ENCODE measurements at regions not wholly inside any gene's neighbourhood (a gene's known extent, or its start where the extent isn't known, plus 50 kb on each side); places are given as distances from the start of the nearest gene placed in this dataset.
A peak's percentile ranks its signal among the peaks of the same experiment; 100 is the strongest.
"Not testable (repeated sequence)": the region's sequence is repeated elsewhere in the genome, so short reads cannot be mapped to it uniquely, and the experiment has no call there.

DNA sequence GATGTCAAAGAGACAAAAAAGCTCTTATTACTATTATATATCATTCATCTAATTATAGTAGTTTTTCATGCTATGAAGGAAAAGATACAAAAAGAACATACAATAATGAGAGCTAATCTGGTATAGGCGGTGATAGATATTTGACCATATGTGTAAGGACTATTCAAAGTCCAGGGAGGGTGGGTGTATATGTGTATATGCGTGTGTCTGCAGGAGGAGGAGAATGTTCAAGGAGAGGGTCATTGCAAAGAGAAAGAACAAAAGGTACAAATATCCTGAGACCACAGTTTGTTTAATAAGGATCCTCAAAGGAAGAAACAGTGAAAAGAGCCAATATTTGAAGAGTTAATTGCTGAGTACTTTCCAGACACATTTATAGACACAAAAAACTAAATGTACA lies 1288.6 kb upstream of the CITED2 start:
- no peak for DNase-seq (ENCODE audit: low read depth in 4 of 4, low spot score in 3 of 4)

DNA sequence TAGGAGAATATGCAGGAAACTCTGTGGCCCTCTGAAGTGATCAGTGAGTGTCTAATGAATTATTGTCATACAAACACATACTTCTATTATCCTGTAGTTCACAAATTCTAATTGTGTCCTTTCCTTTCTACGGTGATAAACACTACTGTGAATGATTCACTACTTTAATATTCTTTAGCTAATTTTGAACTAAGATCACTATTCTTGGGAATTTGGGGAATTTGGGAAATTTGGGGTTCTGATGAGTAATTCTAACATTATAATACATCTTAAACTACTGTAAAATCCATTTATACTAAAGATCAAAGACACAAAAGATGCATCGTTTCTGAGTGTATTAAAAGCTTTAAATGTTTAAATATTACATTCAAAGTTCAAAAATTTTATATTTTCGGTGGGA lies 1287.2 kb upstream of the CITED2 start:
- no peak for DNase-seq (ENCODE audit: low read depth in 4 of 4, low spot score in 3 of 4)

- no peak for DNase-seq (ENCODE audit: low read depth in 4 of 4, low spot score in 3 of 4)
Measured at GRCh38 chr6:140660295-140660694, 1285.8 kb upstream of the CITED2 start.

DNA sequence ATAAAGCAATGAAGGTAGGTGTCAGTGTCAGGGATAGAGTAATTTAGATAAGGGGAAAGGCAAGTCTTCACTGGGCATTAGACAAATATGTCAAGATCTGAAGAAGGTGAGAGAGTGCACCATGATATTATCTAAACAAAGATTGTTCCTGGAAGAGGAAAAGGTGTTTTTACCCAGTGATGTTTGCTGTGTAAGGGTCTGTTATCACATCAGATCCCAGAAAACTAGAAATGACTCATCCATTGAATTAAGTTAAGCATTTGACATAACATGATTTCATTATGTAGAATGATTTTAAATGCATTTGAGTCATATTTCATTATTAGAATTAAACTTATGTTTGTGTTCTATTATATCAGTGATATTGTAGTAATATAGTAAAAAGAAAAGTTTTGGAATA lies 1279.5 kb upstream of the CITED2 start:
- DNase-seq (ENCODE audit: low read depth in 4 of 4, low spot score in 3 of 4): no peak

- DNase-seq (ENCODE audit: low read depth in 4 of 4, low spot score in 3 of 4): no peak
Measured at GRCh38 chr6:140653506-140653905, 1279.1 kb upstream of the CITED2 start.

DNA sequence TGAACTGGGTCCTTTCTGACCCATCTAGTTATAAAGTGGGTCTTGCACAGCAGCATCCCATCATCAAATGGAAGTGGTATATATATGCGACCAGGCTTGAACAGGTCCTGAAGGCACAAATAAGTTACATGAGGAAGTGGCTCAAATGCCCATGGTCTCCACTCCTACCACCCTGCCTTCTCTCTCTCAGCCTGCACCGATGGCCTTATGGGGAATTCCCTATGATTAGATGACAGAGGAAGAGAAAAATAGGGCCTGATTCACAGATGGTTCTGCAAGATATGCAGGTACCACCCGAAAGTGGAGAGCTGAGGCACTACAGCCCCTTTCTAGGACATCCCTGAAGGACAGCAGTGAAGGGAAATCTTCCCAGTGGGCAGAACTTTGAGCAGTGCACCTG lies 1275.1 kb upstream of the CITED2 start:
- DNase-seq (ENCODE audit: low read depth in 4 of 4, low spot score in 3 of 4): not testable (repeated sequence)

DNA sequence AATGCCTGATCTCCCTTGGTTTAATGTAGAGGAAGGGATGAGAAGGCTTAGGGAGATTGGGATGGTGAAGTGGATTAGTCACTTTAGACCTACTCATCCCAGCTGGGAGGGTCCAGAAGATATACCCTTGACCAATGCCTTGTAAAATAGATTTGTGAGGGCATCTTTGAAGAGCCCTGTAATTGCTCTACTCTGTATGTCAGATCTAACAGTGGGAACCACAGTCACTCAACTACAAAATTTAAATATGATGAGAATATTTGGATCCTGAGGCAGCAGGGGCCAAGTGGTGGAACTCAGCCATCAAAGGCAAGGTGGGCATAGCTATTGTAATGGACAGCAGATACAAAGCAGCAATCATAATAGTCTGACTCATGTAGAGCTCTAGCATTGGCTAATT lies 1272.9 kb upstream of the CITED2 start:
- not testable (repeated sequence) for DNase-seq (ENCODE audit: low read depth in 4 of 4, low spot score in 3 of 4)

- DNase-seq (ENCODE audit: low read depth in 4 of 4, low spot score in 3 of 4): no peak
Measured at GRCh38 chr6:140644017-140644416, 1269.6 kb upstream of the CITED2 start.

- no peak for DNase-seq (ENCODE audit: low read depth in 4 of 4, low spot score in 3 of 4)
Measured at GRCh38 chr6:140641412-140641811, 1267.0 kb upstream of the CITED2 start.

- no peak for DNase-seq (ENCODE audit: low read depth in 4 of 4, low spot score in 3 of 4)
Measured at GRCh38 chr6:140636908-140637402, 1262.5 kb upstream of the CITED2 start.

DNA sequence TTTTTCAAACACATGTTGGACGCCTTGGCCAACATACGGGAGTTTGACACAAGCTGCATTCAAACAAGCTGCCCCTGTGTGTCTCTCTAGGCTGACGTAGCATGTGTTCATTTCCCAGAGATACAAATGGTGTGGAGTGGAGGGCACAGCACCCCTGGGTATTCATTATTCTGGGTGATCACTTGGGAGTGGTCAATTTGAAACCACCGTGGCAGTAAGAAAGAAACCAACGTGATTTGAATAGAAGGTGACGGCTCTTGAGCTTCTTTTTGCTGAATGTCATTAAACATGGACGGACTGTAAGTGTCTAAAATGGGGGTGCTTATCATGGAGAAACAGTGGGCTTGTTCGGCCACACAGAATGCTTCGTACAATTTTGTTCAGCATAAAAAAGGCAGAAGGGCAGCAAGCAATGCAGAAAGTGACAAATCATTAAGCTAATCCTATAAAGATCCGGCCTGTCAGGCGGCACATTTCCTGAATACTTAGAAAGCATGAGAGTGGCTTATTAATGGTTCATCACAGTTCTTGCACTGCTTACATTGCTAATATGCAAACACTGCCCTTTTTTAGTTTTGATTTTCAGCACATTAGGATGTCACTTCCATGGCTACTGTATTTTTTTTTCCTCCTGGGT lies 1261.9 kb upstream of the CITED2 start:
- peak in 1 of 4 donors; percentile 19 for DNase-seq (ENCODE audit: low read depth in 4 of 4, low spot score in 3 of 4)

DNA sequence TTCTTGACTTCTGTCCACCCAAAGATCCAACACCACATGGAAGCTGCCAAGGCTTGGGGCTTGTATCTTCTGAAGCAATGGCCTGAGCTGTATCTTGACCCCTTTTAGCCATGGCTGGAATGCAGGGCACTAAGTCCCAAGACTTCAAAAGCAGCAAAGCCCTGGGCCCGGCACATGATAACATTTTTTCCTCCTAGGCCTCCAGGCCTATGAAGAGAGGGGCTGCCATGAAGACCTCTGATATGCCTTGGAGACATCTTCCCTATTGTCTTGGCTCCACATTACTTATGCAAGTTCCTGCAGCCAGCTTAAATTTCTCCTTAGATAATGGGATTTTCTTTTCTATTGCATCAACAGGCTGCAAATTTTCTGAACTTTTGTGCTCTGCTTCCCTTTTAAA lies 1252.6 kb upstream of the CITED2 start:
- no peak for DNase-seq (ENCODE audit: low read depth in 4 of 4, low spot score in 3 of 4)

DNA sequence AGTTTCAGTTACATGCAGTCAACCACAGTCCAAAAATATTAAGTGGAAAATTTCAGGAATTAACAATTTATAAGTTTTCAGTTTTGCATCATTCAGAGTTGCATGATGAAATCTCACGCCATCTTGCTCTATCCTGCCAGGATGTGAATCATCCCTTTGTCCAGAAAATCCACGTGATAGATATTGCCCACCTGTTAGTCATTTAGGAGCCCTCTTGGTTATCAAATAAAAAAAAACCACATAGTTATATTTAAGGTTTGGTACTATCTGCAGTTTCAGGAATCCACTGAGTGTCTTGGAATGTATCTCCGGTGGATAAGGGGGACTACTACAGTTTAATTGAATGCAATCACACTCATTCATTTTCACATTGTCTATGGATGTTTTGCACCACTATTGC lies 1249.0 kb upstream of the CITED2 start:
- no peak for DNase-seq (ENCODE audit: low read depth in 4 of 4, low spot score in 3 of 4)

GRCh38 chr6:140620496-140620895 lies 1246.0 kb upstream of the CITED2 start:
- no peak for DNase-seq (ENCODE audit: low read depth in 4 of 4, low spot score in 3 of 4)

GRCh38 chr6:140609956-140610355 lies 1235.5 kb upstream of the CITED2 start:
- DNase-seq (ENCODE audit: low read depth in 4 of 4, low spot score in 3 of 4): no peak

DNA sequence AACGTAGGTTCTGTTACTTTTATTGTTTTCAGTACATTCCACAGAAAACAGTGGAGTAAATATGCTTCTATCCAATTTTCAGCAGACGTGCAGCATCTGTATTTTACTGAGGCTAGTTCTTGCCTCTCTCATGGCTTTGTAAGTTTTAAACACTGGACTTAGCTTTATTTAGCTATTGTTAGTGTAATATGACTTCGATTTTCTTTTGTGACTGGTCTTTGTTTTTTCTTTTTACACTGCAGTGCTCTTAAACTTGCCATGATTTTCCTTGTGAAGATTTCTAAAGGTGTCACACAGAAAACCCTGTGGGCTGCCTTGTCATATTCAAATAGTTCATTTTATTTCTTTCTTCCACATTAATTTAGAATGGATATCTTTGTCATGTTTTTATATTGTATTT lies 1234.9 kb upstream of the CITED2 start:
- DNase-seq (ENCODE audit: low read depth in 4 of 4, low spot score in 3 of 4): no peak

GRCh38 chr6:140604786-140605185 lies 1230.3 kb upstream of the CITED2 start:
- DNase-seq (ENCODE audit: low read depth in 4 of 4, low spot score in 3 of 4): no peak

DNA sequence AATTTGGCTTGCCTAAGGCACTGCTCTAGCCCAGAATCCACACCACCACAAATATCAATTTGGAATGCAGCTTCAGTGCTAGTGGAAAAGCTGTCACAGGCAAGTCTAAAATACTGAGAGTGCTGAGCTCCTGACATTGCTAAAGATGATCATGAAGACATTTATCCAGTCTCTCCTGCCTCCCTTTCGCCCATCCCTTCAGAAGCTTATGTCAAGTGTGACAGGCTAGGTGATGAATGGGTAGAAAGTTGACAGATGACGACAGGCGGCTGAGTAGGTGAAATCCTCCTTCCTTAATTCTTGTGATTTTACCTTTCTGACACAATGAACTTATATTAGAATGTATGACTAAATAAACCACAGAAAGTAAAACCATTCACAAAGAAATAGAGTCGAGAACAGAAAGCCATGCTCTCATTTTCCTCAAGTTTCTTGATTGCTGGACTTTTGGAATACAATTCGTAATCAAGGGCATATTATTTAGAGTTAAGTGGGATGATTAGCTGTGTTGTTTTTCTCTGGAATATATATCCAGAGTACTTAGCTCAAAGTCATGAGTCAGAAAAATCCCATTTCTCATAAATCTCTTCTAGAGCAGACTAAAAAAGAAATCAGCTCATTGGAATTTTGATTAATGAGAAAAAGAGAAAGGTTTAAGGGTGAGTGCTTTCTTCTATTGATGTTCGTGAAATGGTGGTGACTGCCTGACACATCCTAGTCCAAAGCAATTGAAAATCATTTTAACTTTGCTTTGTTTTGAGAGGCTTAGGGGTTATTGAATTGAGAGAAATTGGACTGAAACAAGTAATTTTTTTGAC lies 1228.2 kb upstream of the CITED2 start:
- DNase-seq (ENCODE audit: low read depth in 4 of 4, low spot score in 3 of 4): no peak

- no peak for DNase-seq (ENCODE audit: low read depth in 4 of 4, low spot score in 3 of 4)
Measured at GRCh38 chr6:140601021-140601808, 1226.8 kb upstream of the CITED2 start.

- peak in 1 of 4 donors; percentile 5 for DNase-seq (ENCODE audit: low read depth in 4 of 4, low spot score in 3 of 4)
Measured at GRCh38 chr6:140599916-140600315, 1225.5 kb upstream of the CITED2 start.

DNA sequence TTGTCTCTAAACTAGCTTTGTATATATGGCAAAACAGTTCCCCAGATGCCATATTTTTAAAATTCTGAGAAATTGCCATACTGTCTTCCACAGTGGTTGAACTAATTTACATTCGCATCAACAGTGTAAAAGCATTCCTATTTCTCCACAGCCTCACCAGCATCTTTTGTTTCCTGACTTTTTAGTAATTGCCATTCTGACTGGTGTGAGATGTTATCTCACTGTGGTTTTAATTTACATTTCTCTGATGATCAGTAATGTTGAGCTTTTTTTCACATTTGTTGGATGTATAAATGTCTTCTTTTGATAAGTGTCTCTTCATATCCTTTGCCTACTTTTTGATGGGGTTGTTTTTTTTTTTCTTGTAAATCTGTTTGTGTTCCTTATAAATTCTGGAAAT lies 1222.7 kb upstream of the CITED2 start:
- DNase-seq (ENCODE audit: low read depth in 4 of 4, low spot score in 3 of 4): no peak

DNA sequence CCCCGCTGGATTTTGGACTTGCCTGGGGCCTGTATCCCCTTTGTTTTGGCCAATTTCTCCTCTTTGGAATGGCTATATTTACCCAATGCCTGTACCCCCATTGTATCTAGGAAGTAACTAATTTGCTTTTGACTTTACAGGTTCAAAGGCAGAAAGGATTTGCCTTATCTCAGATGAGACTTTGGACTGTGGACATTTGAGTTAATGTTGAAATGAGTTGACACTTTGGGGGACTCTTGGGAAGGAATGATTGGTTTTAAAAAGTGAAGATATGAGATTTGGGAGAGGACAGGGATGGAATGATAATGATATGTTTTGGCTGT lies 1220.3 kb upstream of the CITED2 start:
- no peak for DNase-seq (ENCODE audit: low read depth in 4 of 4, low spot score in 3 of 4)
